Activated CD8-positive, alpha-beta memory T cell treated with anti-CD3 and anti-CD28 coated beads, Interleukin-2, amount 50 U/mL, for 24 hours (primary cell): ENCODE measurements at regions not wholly inside any gene's neighbourhood (a gene's known extent, or its start where the extent isn't known, plus 50 kb on each side); places are given as distances from the start of the nearest gene placed in this dataset.
"Not testable (repeated sequence)": the region's sequence is repeated elsewhere in the genome, so short reads cannot be mapped to it uniquely, and the experiment has no call there.

ENCODE experiments used
- DNase-seq: peaks from one replicate; pipeline ENCODE4 v3.0.0-alpha.2; 2020; ENCODE audit errors: extremely low read depth

GRCh38 chr7:131797841-131798240 is 241.4 kb upstream of the PODXL start:
- no peak for DNase-seq

- DNase-seq = no peak
These were observed 239.0 kb upstream of the PODXL start for GRCh38 chr7:131795400-131795799.

GRCh38 chr7:131792311-131792710 is 235.9 kb upstream of the PODXL start:
- DNase-seq = no peak

DNA sequence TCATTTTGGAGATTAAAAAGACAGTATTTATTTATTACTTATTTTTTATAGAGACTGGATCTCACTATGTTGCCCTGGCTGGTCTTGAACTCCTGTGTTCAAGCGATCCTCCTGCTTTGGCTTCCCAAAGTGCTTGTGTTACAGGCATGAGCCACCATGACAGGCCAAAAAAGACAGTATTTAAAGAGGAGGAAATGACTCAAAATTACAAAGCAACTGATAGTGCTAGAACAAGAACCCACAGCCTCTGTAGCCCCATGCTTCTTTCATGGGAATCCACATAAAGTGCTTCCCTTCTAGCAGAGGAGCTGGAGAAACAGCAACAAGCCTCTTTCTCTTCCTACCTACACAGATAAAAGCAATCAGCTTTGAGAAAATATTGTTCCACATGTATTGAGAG is 230.7 kb upstream of the PODXL start:
- no peak for DNase-seq

GRCh38 chr7:131786204-131786603 is 229.8 kb upstream of the PODXL start:
- no peak for DNase-seq

GRCh38 chr7:131778601-131779000 is 222.2 kb upstream of the PODXL start:
- no peak for DNase-seq

DNA sequence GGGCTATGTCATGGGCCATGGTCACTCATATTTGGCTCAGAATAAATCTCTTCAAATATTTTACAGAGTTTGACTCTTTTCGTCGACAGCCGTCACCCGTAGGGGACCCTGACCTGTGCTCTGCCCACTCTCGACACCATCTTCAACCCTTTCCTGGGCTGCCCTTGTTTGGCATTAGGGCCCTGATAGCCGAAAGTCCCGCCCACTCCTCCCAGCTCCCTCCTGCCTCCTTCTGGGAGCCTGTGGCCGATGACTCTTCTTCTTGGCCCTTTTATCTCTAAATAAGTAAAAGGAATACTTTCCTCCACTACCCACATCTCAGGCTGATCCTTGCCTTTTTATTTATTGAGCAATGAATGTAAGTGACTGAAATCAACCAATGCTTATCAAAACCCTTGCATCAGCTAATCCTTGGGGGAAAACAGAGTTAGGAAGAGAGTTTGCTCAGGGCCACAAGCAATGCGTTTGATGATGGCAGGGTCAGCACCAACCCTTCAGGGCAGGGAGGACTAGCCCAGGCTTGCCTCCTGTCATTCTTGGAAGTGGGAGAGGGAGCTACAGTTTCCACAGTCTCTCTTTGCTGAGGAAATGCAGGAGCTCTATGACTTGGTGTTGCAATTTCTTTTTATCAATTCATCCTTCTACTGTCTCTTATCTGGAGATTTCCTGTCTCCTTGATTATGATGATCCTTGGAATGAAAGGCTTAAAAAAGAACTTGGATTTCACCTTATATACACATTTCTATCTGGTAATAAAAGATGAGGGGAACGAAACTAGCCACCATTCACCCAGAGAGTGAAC is 218.2 kb upstream of the PODXL start:
- no peak for DNase-seq

GRCh38 chr7:131773413-131773812 is 217.0 kb upstream of the PODXL start:
- no peak for DNase-seq

DNA sequence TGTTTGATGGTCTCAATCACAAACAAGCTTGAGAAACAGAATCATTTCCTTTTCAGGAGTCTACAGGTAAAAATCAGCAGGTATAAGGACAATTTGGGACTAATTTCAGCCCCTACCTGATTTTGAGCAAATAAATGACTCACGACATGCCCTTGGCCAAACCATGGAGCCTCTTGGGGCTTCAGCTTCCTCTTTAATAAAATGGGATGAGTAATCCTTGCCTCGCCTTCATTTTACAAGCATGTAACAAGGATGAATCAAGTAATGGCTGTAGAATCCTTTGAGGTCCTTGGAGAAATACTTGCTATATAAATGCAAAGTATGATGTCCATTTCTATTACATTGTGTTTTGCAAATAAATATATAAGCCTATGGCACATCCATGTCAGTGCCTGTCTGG is 212.8 kb upstream of the PODXL start:
- DNase-seq = no peak

DNA sequence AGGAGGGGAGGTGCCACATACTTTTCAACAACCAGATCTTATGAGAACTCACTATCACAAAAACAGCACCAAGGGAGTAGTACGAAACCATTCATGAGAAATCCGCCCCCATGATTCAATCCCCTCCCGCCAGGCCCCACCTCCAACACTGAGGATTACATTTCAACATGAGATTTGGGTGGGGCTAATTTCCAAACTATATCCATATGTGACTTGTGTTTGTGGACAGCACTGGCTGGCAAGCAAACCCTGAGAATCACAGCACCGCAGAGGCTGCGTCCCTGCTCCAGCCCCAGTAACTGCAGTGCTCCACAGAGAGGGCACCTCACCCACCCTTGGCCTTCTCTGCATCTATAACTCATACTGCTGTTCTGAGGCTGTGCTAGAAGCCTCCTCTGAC is 211.2 kb upstream of the PODXL start:
- no peak for DNase-seq

DNA sequence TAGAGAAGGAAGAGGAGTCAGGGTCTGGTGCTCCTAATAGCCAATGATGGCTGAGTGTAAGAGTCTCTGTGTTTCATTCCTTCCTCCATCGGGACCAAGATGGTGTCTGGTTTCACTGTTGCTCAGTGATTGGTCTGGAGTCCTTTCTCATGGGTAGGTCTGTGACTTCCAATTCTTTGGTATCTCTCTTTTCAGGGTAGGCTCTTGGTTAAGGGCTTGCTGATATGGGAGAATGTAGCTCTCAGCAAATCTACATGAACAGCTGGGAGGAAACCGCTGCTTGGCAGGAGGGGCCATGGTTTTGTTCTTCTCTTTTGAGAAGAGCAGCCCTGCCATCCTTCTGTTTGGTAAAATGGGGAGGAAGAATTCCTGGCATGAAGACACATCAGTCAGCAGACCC is 209.1 kb upstream of the PODXL start:
- no peak for DNase-seq

GRCh38 chr7:131764143-131764775 is 207.8 kb upstream of the PODXL start:
- DNase-seq = no peak

DNA sequence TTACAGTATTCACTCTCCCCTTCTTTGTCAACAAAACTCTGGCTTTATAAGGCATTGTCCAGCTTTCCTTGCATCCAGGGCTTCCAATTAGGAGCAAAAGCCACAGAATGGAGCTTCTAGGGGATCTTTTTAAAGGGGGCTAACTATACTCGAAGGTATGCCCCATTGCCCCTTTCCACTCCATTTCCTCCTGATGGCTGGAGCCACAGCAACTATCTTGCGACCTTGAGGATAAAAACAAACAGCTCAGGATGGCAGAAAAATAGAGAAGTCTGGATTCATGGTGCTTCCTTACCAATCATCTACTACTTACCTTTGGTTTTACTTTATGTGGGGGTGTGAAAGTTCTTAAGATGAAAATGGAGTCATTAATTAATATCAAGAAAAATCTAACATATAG is 206.3 kb upstream of the PODXL start:
- DNase-seq = no peak

GRCh38 chr7:131755801-131756200 is 199.4 kb upstream of the PODXL start:
- not testable (repeated sequence) for DNase-seq

DNA sequence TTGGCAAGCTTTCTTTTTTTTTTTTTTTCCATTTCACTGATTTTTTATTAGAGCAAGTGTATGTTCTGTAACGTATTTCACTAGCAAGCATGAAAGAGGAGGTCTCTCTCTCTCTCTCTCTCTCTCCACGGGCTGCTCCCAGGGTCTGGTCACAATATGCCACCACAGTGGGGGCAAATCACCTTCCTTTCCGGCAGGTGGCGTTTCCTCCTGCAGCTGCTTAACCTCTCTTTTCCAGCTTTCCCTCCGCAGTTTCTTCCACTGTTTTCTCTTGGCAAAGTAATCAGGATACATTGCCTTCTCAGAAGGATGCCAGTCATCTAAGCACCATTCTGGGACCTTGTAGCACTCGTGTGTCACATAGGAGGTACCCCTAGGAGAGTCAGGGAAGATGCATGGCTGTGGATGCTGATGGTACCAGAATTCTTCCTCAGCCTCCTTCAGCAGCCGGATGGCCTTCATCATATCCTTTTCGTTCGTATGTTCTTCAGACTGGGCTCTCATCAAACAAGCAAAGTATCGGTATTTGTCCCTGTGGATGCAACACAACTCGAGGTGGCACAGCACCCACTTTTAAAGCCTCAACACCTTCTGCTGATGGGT is 197.3 kb upstream of the PODXL start:
- DNase-seq = no peak

DNA sequence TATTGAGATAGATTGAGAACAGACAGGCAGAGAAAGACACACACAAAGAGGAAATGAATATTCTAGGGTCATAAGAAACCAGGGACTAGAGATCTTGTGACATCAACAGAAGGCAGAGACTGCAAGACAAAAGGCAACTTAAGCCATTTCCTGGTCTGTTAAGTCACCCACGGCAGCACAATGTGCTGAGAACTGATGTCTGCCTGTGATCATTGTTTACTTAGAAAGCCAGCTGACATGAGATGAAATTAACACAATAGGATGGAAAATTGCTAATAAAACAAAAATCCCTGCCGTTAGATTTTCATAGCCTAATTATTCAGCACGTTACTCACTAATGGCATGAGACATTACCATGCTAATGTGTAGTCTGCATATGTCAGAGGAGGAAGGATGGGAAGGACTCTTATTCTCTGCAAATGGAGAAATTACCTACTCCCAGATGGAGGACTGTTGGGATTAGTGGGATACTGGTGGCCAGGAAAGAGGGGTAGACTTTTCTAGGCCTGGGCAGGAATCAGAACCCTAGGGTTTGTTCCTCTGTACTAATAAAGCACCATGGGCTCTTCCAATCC is 191.3 kb upstream of the PODXL start:
- no peak for DNase-seq

- no peak for DNase-seq
These were observed 189.2 kb upstream of the PODXL start for GRCh38 chr7:131745390-131746248.

DNA sequence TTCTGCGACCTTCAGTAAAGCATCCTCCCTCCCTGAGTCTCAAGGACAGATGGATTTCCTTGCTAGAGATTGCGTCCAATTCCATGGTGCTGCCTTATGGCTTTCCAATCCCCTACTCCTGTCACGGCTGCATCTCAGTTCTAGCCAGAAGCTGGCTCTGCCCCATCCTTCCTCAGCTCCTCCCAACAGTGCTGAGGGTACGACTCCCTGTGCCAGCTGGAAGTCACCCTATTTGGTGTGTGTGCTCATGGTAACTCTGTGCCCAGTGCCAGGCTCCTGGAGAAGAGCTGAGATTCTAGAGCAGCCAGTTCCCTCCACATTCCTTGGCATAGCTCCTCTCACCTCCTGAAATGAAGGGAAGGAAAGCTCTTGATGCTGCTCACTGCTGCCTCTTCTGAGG is 185.0 kb upstream of the PODXL start:
- no peak for DNase-seq

DNA sequence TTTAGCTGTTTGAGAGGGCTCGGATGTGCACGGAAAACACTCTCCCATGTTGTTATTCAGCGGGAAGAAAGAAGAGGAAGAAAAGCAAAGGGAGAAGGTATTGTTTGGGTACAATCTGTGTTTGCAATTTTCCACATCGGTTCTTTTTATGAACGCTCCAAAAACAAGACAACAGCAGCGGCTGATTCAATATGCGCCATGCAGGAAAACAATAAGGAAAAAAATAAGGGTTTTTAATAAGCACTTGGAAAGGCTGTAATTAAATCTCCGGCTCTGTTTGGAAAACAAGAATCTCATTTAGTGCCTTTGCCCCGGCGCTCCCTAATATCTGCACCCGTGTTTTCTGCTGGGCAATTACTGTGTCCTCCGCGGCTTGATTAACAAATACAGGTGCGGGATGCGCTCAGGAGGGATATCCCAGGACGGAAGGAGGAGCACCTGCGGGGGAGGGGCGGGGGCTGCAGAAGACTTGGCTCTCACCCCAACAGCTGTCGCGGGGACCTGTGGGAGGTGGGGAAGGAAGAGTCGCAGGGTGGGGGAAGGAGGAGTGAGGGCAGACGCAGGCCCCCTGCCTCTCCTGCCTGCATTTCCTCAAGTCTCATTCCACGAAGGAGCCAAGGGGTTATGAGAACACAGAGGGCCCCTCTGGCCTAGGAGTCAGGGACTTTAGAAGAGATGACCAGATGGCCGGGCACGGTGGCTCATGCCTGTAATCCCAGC is 181.5 kb upstream of the PODXL start:
- no peak for DNase-seq

- DNase-seq = no peak
These were observed 178.7 kb upstream of the PODXL start for GRCh38 chr7:131735101-131735500.

DNA sequence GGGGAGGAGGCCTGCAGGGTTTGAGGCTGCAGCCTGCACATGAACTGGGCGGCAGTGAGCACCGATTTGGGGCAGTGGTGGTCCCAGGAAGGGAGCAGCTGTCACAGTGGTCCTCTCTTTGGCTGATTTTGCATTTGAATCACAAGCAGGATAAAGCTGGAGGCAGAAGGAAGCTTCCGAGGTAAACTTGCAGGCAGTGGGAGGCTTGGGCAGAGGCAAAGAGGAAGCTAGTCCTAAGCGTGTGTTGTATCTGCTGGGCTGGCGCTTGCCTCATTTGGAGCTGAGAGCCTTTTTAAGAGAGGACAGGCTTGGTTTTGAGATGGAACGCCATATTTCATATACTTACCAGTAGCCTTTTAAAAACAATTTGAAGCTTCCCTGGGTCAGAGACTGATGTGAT is 177.2 kb upstream of the PODXL start:
- DNase-seq = no peak
